Cardiac fibroblast (primary cell): ENCODE measurements at regions not wholly inside any gene's neighbourhood (a gene's known extent, or its start where the extent isn't known, plus 50 kb on each side); places are given as distances from the start of the nearest gene placed in this dataset.
"Not testable (repeated sequence)": the region's sequence is repeated elsewhere in the genome, so short reads cannot be mapped to it uniquely, and the experiment has no call there.

Source experiments
- DNase-seq, 2 donors: peaks; one replicate each; pipeline versions ENCODE4 v3.0.0 to v3.0.0-alpha.2; 2010; ENCODE audit warnings: low read depth in 2 of 2
- H3K4me3 ChIP-seq, 2 donors: replicated peaks in 1 of 2; 1 replicate in 1 of 2; 2 replicates in 1 of 2; pipeline ENCODE4 v1.5.1; 2011; ENCODE audit warnings: low read depth in 2 of 2, low read length in 2 of 2, mild to moderate bottlenecking in 2 of 2, moderate library complexity in 1 of 2
- CTCF ChIP-seq: IDR thresholded peaks from one replicate; pipeline ENCODE4 v1.5.1; 2011; ENCODE audit warnings: low read depth, mild to moderate bottlenecking, low read length, inconsistent platforms

GRCh38 chr2:95670686-95671085 lies 78.9 kb downstream of the TRIM43 start:
- no peak for TF ChIP-seq CTCF
- no peak for DNase-seq
- H3K4me3 ChIP-seq, result no peak overlapping the region

- not testable (repeated sequence) for H3K4me3 ChIP-seq, DNase-seq
Measured at GRCh38 chr2:95671171-95671570, 79.4 kb downstream of the TRIM43 start.

DNA sequence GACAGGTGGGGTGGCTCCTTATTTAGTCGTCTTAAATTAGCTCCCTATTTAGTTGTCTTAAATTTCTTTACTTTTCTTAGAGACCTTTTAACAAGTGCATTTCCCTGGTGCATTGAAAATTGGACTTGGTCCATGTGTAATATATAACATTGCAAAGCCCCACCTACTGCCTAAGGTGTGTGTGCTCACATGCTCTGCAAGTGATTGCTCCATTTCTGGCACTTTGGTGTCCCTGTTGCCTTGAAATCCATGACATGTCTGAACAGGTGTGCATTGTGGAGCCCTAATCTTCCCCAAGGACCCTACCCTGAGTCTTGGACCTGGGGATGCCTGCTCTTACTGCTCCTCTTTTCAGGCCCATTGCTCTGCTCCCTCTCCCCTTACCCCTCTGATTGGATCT lies 80.2 kb downstream of the TRIM43 start:
- H3K4me3 ChIP-seq, DNase-seq: not testable (repeated sequence)

DNA sequence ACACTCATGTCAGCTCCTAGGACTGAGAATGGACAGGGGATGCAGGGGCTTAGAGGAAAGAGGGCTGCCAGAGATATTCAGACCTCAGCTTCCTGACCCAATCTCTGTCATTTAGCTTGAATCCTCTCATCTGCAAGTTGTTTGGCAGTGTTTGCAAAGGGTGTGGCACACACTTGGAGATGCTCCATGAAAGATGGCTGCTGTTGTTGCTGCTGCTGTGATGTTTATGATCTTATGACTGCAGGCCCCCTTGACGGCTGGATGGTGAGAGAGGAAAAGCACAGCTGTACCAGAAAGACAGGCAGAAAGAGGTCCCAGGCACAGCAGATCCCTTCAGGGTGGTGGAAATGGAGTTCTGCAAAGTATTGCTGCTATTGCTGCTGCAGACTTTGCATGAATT lies 80.7 kb downstream of the TRIM43 start:
- DNase-seq, result not testable (repeated sequence)

DNA sequence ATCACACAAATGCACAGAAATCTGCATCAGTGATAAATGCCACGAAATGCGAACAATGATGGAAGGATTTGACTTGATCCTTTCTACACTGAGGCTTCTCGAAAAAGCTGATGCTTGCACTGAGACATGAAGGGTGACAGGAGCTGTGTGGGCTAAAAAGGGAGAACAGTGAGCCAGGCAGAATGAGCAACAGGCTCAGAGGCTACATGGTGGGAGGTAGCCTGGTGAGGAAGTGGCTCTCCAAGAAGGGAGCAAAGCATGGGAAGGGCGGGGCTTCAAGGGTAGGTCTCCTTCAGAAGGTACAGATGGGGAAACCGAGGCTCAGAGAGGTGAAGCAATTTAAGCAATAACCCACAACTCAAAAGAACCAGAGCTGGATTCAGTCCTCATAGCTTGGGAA lies 82.4 kb downstream of the TRIM43 start:
- TF ChIP-seq CTCF, result no peak
- no peak for DNase-seq
- H3K4me3 ChIP-seq, result no peak overlapping the region

More for the DNA sequence above, 80.7 kb downstream of the TRIM43 start:
- H3K4me3 ChIP-seq, result not testable (repeated sequence)

- H3K4me3 ChIP-seq, DNase-seq: not testable (repeated sequence)
Measured at GRCh38 chr2:95676573-95676972, 84.8 kb downstream of the TRIM43 start.

DNA sequence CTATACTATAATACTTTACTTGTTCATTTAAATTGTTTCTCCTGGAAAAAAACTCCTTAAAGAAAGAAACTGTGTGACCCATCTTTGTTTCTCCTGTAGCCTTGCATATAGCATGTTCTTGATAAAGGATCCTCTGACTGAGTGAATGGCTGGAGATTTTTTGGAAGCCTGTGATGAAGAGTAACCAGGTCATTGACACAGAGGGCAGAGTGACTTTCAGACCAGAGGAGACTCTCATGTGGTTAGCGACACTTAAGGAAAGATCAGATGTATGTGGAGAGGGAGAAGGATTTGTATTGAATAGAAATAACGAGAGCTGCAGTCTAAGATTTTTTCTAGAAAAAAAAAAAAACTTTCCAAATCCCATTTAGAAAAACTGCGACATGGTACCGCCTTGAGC lies 85.5 kb downstream of the TRIM43 start:
- no peak overlapping the region for H3K4me3 ChIP-seq
- DNase-seq, result no peak
- TF ChIP-seq CTCF, result no peak

GRCh38 chr2:95677833-95678232 lies 86.0 kb downstream of the TRIM43 start:
- H3K4me3 ChIP-seq, DNase-seq: not testable (repeated sequence)

DNA sequence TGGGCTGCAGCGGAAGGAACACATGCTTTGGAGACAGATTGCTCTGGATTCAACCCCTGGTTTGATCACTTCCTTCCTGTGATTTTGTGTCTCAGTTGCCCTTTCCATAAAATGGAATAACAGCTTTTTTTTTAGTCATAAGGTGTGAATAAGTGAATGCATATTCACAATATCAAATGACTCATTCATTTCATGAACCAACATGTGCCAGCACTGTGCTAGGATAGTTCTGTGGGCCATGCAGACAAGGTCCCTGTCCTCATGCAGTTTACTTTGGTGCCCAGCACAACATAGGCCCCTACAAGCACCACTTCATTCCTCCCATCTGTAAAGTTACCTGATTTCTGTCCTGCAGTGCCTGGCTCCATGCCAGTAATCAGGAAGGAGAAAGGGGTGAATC lies 89.4 kb downstream of the TRIM43 start:
- not testable (repeated sequence) for H3K4me3 ChIP-seq
- peak in 1 of 2 donors; percentile 16 for DNase-seq

GRCh38 chr2:95681589-95682081 lies 89.8 kb downstream of the TRIM43 start:
- H3K4me3 ChIP-seq, result not testable (repeated sequence)
- peak; percentile 55 to 75 for DNase-seq

GRCh38 chr2:95682889-95683517 lies 91.2 kb downstream of the TRIM43 start:
- peak overlapping the region; percentile 42 to 44 for H3K4me3 ChIP-seq

More at GRCh38 chr2:95682889-95683517, 91.2 kb downstream of the TRIM43 start:
- DNase-seq, result not testable (repeated sequence)
